Trophoblast cell (in vitro differentiated cells and primary cell): ENCODE measurements at regions not wholly inside any gene's neighbourhood (a gene's known extent, or its start where the extent isn't known, plus 50 kb on each side); places are given as distances from the start of the nearest gene placed in this dataset.
A peak's percentile ranks its signal among the peaks of the same experiment; 100 is the strongest.

Experiments
- DNase-seq, 2 donors: peaks; one replicate each; pipeline ENCODE4 v3.0.0-alpha.2; 2016
- H2AFZ ChIP-seq: 2 replicates; pipeline ENCODE4 v1.6.1; 2013; ENCODE audit warnings: low read length, moderate library complexity, mild to moderate bottlenecking; ENCODE audit not compliant: insufficient read depth, poor library complexity
- H2AK5ac ChIP-seq: 2 replicates; pipeline ENCODE4 v1.6.1; 2013; ENCODE audit warnings: mild to moderate bottlenecking, low read length
- H2BK120ac ChIP-seq: 2 replicates; pipeline ENCODE4 v1.6.1; 2013; ENCODE audit warnings: low read length, mild to moderate bottlenecking, moderate library complexity; ENCODE audit not compliant: insufficient read depth, poor library complexity
- H2BK12ac ChIP-seq: 2 replicates; pipeline ENCODE4 v1.6.1; 2013; ENCODE audit warnings: mild to moderate bottlenecking, low read length, moderate library complexity
- H2BK5ac ChIP-seq: 2 replicates; pipeline ENCODE4 v1.6.1; 2013; ENCODE audit warnings: low read length, low read depth, moderate library complexity, mild to moderate bottlenecking; ENCODE audit not compliant: poor library complexity
- H3K14ac ChIP-seq: 2 replicates; pipeline ENCODE4 v1.6.1; 2013; ENCODE audit warnings: mild to moderate bottlenecking, low read length
- H3K18ac ChIP-seq: 2 replicates; pipeline ENCODE4 v1.6.1; 2013; ENCODE audit warnings: mild to moderate bottlenecking, low read length
- H3K23ac ChIP-seq: 2 replicates; pipeline ENCODE4 v1.6.1; 2013; ENCODE audit warnings: low read length
- H3K27ac ChIP-seq: 2 replicates; pipeline ENCODE4 v1.5.1; 2013; ENCODE audit warnings: low read depth, mild to moderate bottlenecking, inconsistent platforms, low read length, moderate library complexity
- H3K27me3 ChIP-seq: 2 replicates; pipeline ENCODE4 v1.6.1; 2013; ENCODE audit warnings: inconsistent platforms, mild to moderate bottlenecking, low read length, moderate library complexity; ENCODE audit not compliant: insufficient read depth
- H3K36me3 ChIP-seq, 2 experiments: 1 replicate in 1 of 2; 2 replicates in 1 of 2; pipeline ENCODE4 v1.6.1; 2013; ENCODE audit warnings: low read length in 2 of 2, mild to moderate bottlenecking in 2 of 2, moderate library complexity in 1 of 2; ENCODE audit not compliant: insufficient read depth in 2 of 2, control insufficient read depth in 1 of 2
- H3K4ac ChIP-seq: 2 replicates; pipeline ENCODE4 v1.6.1; 2013; ENCODE audit warnings: low read depth, mild to moderate bottlenecking, low read length, moderate library complexity
- H3K4me1 ChIP-seq, 2 experiments: 1 replicate in 1 of 2; 2 replicates in 1 of 2; pipeline ENCODE4 v1.6.1; 2013; ENCODE audit warnings: low read length in 2 of 2, mild to moderate bottlenecking in 2 of 2, moderate library complexity in 1 of 2; ENCODE audit not compliant: insufficient read depth in 2 of 2, control insufficient read depth in 1 of 2
- H3K4me2 ChIP-seq: 2 replicates; pipeline ENCODE4 v1.6.1; 2013; ENCODE audit warnings: inconsistent platforms, mild to moderate bottlenecking, low read length, moderate library complexity
- H3K4me3 ChIP-seq: 2 replicates; pipeline ENCODE4 v1.5.1; 2013; ENCODE audit warnings: mild to moderate bottlenecking, low read depth, low read length, inconsistent platforms
- H3K79me1 ChIP-seq: one replicate; pipeline ENCODE4 v1.6.1; 2013; ENCODE audit warnings: low read length
- H3K79me2 ChIP-seq: 2 replicates; pipeline ENCODE4 v1.6.1; 2013; ENCODE audit warnings: low read length, mild to moderate bottlenecking; ENCODE audit not compliant: control insufficient read depth, insufficient read depth, poor library complexity
- H3K9ac ChIP-seq: 2 replicates; pipeline ENCODE4 v1.6.1; 2013; ENCODE audit warnings: mild to moderate bottlenecking, low read length
- H3K9me3 ChIP-seq: 2 replicates; pipeline ENCODE4 v1.6.1; 2013; ENCODE audit warnings: low read depth, mild to moderate bottlenecking, control low read depth, inconsistent platforms, low read length; ENCODE audit not compliant: insufficient read depth
- H4K12ac ChIP-seq: 2 replicates; pipeline ENCODE4 v1.6.1; 2013; ENCODE audit warnings: low read depth, mild to moderate bottlenecking, low read length, moderate library complexity
- H4K8ac ChIP-seq: 2 replicates; pipeline ENCODE4 v1.6.1; 2013; ENCODE audit warnings: low read depth, mild to moderate bottlenecking, low read length, moderate library complexity
- H4K91ac ChIP-seq: one replicate; pipeline ENCODE4 v1.6.1; 2013; ENCODE audit warnings: low read depth, mild to moderate bottlenecking, low read length, moderate library complexity
- WGBS: extraction: QIAGEN DNeasy Blood & Tissue Kit; methylation state at CpG from one replicate; pipeline ENCODE4 v1.1.7; 2013; ENCODE audit warnings: missing lambda C conversion rate; ENCODE audit not compliant: insufficient read length, insufficient coverage; ENCODE audit errors: extremely low coverage; 5-methylcytosine and 5-hydroxymethylcytosine counted together

- H3K23ac ChIP-seq = no peak overlapping the region
- no peaks in the 10 kb centered on the region for H3K9me3 ChIP-seq
- no peak overlapping the region for H3K4me3 ChIP-seq
- H2AFZ ChIP-seq = no peak overlapping the region
- H4K91ac ChIP-seq = no peak overlapping the region
- peak in 1 of 2 donors; percentile 13 for DNase-seq
- no peaks in the 10 kb centered on the region for H3K27me3 ChIP-seq
- H2BK12ac ChIP-seq = no peak overlapping the region
- no peak overlapping the region for H4K8ac ChIP-seq
- no peaks in the 10 kb centered on the region for H3K4me1 ChIP-seq
- H4K12ac ChIP-seq = no peak overlapping the region
- no peak overlapping the region for H2AK5ac ChIP-seq
- no peak overlapping the region for H3K9ac ChIP-seq
- H3K79me2 ChIP-seq = no peaks in the 10 kb centered on the region
- H3K18ac ChIP-seq = no peak overlapping the region
- H3K4ac ChIP-seq = no peak overlapping the region
- no CpG with 5 or more reads among the region's 8 CpGs for WGBS
- no peaks in the 10 kb centered on the region for H3K36me3 ChIP-seq
- no peak overlapping the region for H3K4me2 ChIP-seq
- no peak overlapping the region for H2BK5ac ChIP-seq
- no peak overlapping the region for H2BK120ac ChIP-seq
- no peak overlapping the region for H3K14ac ChIP-seq
- no peaks in the 10 kb centered on the region for H3K79me1 ChIP-seq
- H3K27ac ChIP-seq = no peak overlapping the region
These were observed 327.4 kb downstream of the SHQ1 start for GRCh38 chr3:72520690-72521308.

GRCh38 chr3:72519946-72520604 lies 328.2 kb downstream of the SHQ1 start:
- no peak overlapping the region for H3K4me3 ChIP-seq
- H3K27me3 ChIP-seq = no peaks in the 10 kb centered on the region
- H3K36me3 ChIP-seq = no peaks in the 10 kb centered on the region
- H2AK5ac ChIP-seq = no peak overlapping the region
- WGBS = no CpG with 5 or more reads among the region's 4 CpGs
- no peak overlapping the region for H3K4ac ChIP-seq
- H3K4me1 ChIP-seq = no peaks in the 10 kb centered on the region
- no peak overlapping the region for H4K91ac ChIP-seq
- H3K9ac ChIP-seq = no peak overlapping the region
- H3K79me1 ChIP-seq = no peaks in the 10 kb centered on the region
- no peak overlapping the region for H2BK12ac ChIP-seq
- H3K9me3 ChIP-seq = no peaks in the 10 kb centered on the region
- H3K4me2 ChIP-seq = no peak overlapping the region
- no peak overlapping the region for H3K23ac ChIP-seq
- no peak overlapping the region for H2BK120ac ChIP-seq
- no peak overlapping the region for H3K14ac ChIP-seq
- no peak for DNase-seq
- no peak overlapping the region for H3K27ac ChIP-seq
- H4K8ac ChIP-seq = no peak overlapping the region
- no peaks in the 10 kb centered on the region for H3K79me2 ChIP-seq
- H2BK5ac ChIP-seq = no peak overlapping the region
- H3K18ac ChIP-seq = no peak overlapping the region
- H2AFZ ChIP-seq = no peak overlapping the region
- no peak overlapping the region for H4K12ac ChIP-seq

GRCh38 chr3:72517921-72518424 lies 330.3 kb downstream of the SHQ1 start:
- Histone ChIP-seq H4K91ac (no peak overlapping the region), H3K4ac (no peak overlapping the region), H3K27me3 (no peaks in the 10 kb centered on the region), H3K27ac (no peak overlapping the region), H2BK120ac (no peak overlapping the region), H2AK5ac (no peak overlapping the region), H3K18ac (no peak overlapping the region), H3K4me1 (no peaks in the 10 kb centered on the region), H2BK5ac (no peak overlapping the region), H3K9ac (no peak overlapping the region), H3K79me1 (no peaks in the 10 kb centered on the region), H3K36me3 (no peaks in the 10 kb centered on the region), H3K14ac (no peak overlapping the region), H4K12ac (no peak overlapping the region), H4K8ac (no peak overlapping the region), H3K4me2 (no peak overlapping the region), H3K23ac (no peak overlapping the region), H2BK12ac (no peak overlapping the region), H2AFZ (no peak overlapping the region), H3K9me3 (no peaks in the 10 kb centered on the region), H3K79me2 (no peaks in the 10 kb centered on the region), H3K4me3 (no peak overlapping the region)
- DNase-seq = no peak
- no CpG with 5 or more reads among the region's 4 CpGs for WGBS

GRCh38 chr3:72517336-72517735 lies 330.9 kb downstream of the SHQ1 start:
- Histone ChIP-seq H3K79me1 (no peaks in the 10 kb centered on the region), H2AFZ (no peak overlapping the region), H2AK5ac (no peak overlapping the region), H3K36me3 (no peaks in the 10 kb centered on the region), H4K8ac (no peak overlapping the region), H3K14ac (no peak overlapping the region), H3K9ac (no peak overlapping the region), H3K4me1 (no peaks in the 10 kb centered on the region), H4K12ac (no peak overlapping the region), H3K79me2 (no peaks in the 10 kb centered on the region), H4K91ac (no peak overlapping the region), H3K4me3 (no peak overlapping the region), H3K9me3 (no peaks in the 10 kb centered on the region), H3K27ac (no peak overlapping the region), H3K4me2 (no peak overlapping the region), H3K23ac (no peak overlapping the region), H3K4ac (no peak overlapping the region), H2BK120ac (no peak overlapping the region), H2BK12ac (no peak overlapping the region), H2BK5ac (no peak overlapping the region), H3K18ac (no peak overlapping the region), H3K27me3 (no peaks in the 10 kb centered on the region)
- no CpG with 5 or more reads among the region's 5 CpGs for WGBS
- DNase-seq = no peak
